ENCODE measurements at regions not wholly inside any gene's neighbourhood (a gene's known extent, or its start where the extent isn't known, plus 50 kb on each side); places are given as distances from the start of the nearest gene placed in this dataset.
"Not testable (repeated sequence)": the region's sequence is repeated elsewhere in the genome, so short reads cannot be mapped to it uniquely, and the experiment has no call there.

DNA sequence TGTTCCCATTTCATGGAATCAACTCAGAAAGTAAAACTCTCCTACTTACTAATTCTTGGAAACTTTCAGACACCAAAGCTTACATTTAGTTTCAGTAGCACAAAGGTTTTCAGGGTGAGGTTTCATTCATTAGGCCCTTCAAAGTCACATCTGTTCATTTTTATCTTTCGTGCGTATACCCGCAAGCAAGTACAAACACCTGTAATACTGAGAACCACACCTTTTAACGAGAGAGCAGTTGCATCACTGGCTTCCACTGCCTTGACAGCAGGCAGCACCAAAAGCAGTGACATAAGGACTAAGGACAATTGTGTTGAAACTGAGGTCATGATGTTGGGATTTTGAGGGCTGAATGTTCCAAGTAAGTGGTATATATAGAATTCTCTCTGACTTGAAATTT, 60.5 kb downstream of the GOLGA6L22 start:
- ATAC-seq; DNase-seq; H3K4me3 ChIP-seq (ENCODE audit: low read length); H3K9me3 Mint-ChIP-seq; H3K36me3 ChIP-seq (ENCODE audit: control insufficient read depth in 2 of 3, insufficient read depth in 3 of 3, low read length in 3 of 3); H3K9me3 ChIP-seq (ENCODE audit: control insufficient read depth in 2 of 3, low read length in 3 of 3); H3K27me3 ChIP-seq (ENCODE audit: control insufficient read depth in 2 of 2, insufficient read depth in 2 of 2, low read length in 2 of 2); H3K4me3 Mint-ChIP-seq; H3K4me1 ChIP-seq (ENCODE audit: control insufficient read depth in 2 of 2, insufficient read depth in 2 of 2, low read length in 2 of 2); H3K27ac Mint-ChIP-seq; CTCF ChIA-PET; POLR2A ChIA-PET; H3K36me3 Mint-ChIP-seq; H3K27me3 Mint-ChIP-seq; intact Hi-C loops (cut with micrococcal nuclease); H3K4me1 Mint-ChIP-seq; H3K27ac ChIP-seq (ENCODE audit: low read depth, low read length): not testable (repeated sequence)

DNA sequence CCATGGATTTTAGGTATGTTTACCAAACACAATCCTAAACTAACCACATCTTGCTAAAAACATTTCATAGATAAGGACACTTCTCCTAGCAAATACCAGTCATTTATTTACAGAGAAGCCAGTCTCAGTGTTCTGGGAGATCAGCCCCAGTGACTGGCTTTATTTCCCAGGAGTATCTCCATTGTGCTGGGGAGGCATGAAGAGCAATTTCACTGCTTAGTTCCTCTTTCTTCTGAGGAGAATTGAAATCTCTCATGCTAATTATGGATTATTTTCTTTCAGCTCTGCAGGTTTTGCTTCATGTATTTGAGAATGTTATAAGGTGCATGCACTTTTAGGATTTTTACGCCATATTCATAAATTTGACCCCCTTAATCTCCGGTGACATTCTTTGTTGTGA, 67.8 kb downstream of the GOLGA6L22 start:
- DNase-seq; H3K9me3 ChIP-seq (ENCODE audit: control insufficient read depth in 2 of 3, low read length in 3 of 3); H3K36me3 Mint-ChIP-seq; H3K4me3 Mint-ChIP-seq; H3K4me1 Mint-ChIP-seq; CTCF ChIA-PET; H3K27me3 Mint-ChIP-seq; ATAC-seq; H3K27ac Mint-ChIP-seq; H3K27me3 ChIP-seq (ENCODE audit: control insufficient read depth in 2 of 2, insufficient read depth in 2 of 2, low read length in 2 of 2); H3K36me3 ChIP-seq (ENCODE audit: control insufficient read depth in 2 of 3, insufficient read depth in 3 of 3, low read length in 3 of 3); H3K27ac ChIP-seq (ENCODE audit: low read depth, low read length); POLR2A ChIA-PET; H3K9me3 Mint-ChIP-seq; H3K4me1 ChIP-seq (ENCODE audit: control insufficient read depth in 2 of 2, insufficient read depth in 2 of 2, low read length in 2 of 2); intact Hi-C loops (cut with micrococcal nuclease); H3K4me3 ChIP-seq (ENCODE audit: low read length): not testable (repeated sequence)

DNA sequence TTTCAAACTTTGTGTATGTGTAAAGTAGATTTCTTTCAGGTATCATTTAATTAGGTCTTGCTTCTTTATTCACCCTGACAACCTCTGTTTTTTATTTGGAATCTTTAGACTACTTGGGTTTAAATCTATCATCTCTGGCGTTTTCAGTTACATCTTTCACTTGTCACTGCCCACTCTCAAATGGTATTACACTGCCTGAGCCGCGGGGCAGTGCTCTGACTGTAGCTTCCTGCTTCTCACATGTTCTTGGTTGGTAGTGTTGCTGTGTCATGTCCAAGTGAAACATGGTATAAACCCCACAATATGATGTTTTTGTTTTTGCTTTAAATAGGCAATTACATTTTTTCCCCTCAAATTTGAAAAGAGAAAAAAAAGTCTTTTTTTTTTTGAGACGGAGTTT, 68.3 kb downstream of the GOLGA6L22 start:
- DNase-seq; H3K4me3 ChIP-seq (ENCODE audit: low read length); H3K27ac ChIP-seq (ENCODE audit: low read depth, low read length); H3K27me3 ChIP-seq (ENCODE audit: control insufficient read depth in 2 of 2, insufficient read depth in 2 of 2, low read length in 2 of 2); H3K4me3 Mint-ChIP-seq; ATAC-seq; H3K27ac Mint-ChIP-seq; H3K9me3 ChIP-seq (ENCODE audit: control insufficient read depth in 2 of 3, low read length in 3 of 3); H3K36me3 Mint-ChIP-seq; H3K9me3 Mint-ChIP-seq; POLR2A ChIA-PET; H3K36me3 ChIP-seq (ENCODE audit: control insufficient read depth in 2 of 3, insufficient read depth in 3 of 3, low read length in 3 of 3); H3K4me1 Mint-ChIP-seq; H3K4me1 ChIP-seq (ENCODE audit: control insufficient read depth in 2 of 2, insufficient read depth in 2 of 2, low read length in 2 of 2); intact Hi-C loops (cut with micrococcal nuclease); CTCF ChIA-PET; H3K27me3 Mint-ChIP-seq: not testable (repeated sequence)

DNA sequence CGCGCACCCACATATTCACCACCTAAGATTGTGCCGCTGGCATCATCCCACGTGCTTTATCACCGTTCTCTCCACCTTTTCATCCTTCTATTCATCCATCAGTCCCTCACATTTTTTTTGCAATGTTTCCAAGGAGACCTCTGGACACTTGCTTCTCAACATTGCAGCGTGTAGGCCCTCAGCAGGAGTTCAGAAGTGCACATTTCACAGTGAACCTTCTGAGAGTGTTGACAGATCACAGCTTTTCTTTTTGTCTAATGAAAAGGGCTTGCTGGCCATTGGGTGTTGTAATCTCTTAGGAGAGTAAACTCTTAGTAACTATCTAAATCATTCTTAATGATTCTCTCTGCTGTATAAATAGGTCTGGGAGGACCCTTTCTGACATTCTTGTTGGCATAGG, 70.5 kb downstream of the GOLGA6L22 start:
- H3K27me3 Mint-ChIP-seq; H3K27ac Mint-ChIP-seq; H3K4me3 Mint-ChIP-seq; H3K9me3 ChIP-seq (ENCODE audit: control insufficient read depth in 2 of 3, low read length in 3 of 3); CTCF ChIA-PET; H3K27ac ChIP-seq (ENCODE audit: low read depth, low read length); intact Hi-C loops (cut with micrococcal nuclease); H3K27me3 ChIP-seq (ENCODE audit: control insufficient read depth in 2 of 2, insufficient read depth in 2 of 2, low read length in 2 of 2); POLR2A ChIA-PET; ATAC-seq; H3K4me1 Mint-ChIP-seq; H3K4me1 ChIP-seq (ENCODE audit: control insufficient read depth in 2 of 2, insufficient read depth in 2 of 2, low read length in 2 of 2); H3K9me3 Mint-ChIP-seq; H3K4me3 ChIP-seq (ENCODE audit: low read length); H3K36me3 ChIP-seq (ENCODE audit: control insufficient read depth in 2 of 3, insufficient read depth in 3 of 3, low read length in 3 of 3); H3K36me3 Mint-ChIP-seq; DNase-seq: not testable (repeated sequence)

DNA sequence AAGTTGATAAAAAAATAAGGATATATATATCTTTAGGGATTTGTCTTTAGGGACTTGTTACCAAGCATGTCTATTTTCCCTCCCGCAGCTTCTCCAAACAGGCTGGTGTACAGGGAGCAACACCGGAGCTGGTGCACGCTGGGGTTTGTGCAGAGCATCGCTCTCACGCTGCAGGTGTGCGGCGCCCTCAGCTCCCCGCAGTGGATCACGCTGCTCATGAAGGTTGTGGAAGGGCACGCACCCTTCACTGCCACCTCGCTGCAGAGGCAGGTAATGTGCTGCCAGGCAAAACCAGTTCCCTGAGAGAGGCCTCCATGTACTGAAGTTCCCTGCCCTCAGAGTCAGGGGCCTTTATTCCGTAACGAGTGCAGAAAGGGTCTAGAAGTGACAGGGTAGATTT, 101.0 kb downstream of the GOLGA6L22 start:
- CTCF ChIA-PET; POLR2A ChIA-PET; H3K36me3 Mint-ChIP-seq; H3K36me3 ChIP-seq (ENCODE audit: control insufficient read depth in 2 of 3, insufficient read depth in 3 of 3, low read length in 3 of 3); ATAC-seq; H3K4me1 ChIP-seq (ENCODE audit: control insufficient read depth in 2 of 2, insufficient read depth in 2 of 2, low read length in 2 of 2); H3K4me3 Mint-ChIP-seq; DNase-seq; H3K9me3 Mint-ChIP-seq; H3K27me3 Mint-ChIP-seq; H3K4me3 ChIP-seq (ENCODE audit: low read length); intact Hi-C loops (cut with micrococcal nuclease); H3K27ac ChIP-seq (ENCODE audit: low read depth, low read length); H3K27me3 ChIP-seq (ENCODE audit: control insufficient read depth in 2 of 2, insufficient read depth in 2 of 2, low read length in 2 of 2); H3K9me3 ChIP-seq (ENCODE audit: control insufficient read depth in 2 of 3, low read length in 3 of 3); H3K4me1 Mint-ChIP-seq; H3K27ac Mint-ChIP-seq: not testable (repeated sequence)

DNA sequence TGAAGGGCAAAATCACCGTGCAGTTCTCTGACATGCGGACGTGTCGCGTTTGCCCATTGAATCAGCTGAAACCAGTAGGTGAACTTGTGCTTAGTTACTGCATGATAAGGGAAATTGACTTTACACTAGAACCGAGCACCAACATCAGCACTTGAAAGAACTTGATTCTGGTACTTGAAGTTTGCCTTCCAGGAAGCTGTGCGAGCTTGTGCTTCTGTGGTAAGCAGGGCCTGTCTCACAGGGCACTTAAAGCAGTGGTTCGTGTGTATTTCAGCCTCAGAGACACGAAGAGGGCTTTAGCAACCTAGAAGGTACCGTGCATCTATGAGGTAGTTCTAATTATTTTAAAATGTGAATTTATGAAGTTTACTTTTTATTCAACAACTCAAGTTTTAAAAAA, 103.0 kb downstream of the GOLGA6L22 start:
- H3K27ac Mint-ChIP-seq; H3K9me3 ChIP-seq (ENCODE audit: control insufficient read depth in 2 of 3, low read length in 3 of 3); ATAC-seq; H3K27ac ChIP-seq (ENCODE audit: low read depth, low read length); H3K36me3 Mint-ChIP-seq; DNase-seq; POLR2A ChIA-PET; CTCF ChIA-PET; H3K27me3 ChIP-seq (ENCODE audit: control insufficient read depth in 2 of 2, insufficient read depth in 2 of 2, low read length in 2 of 2); H3K4me3 ChIP-seq (ENCODE audit: low read length); intact Hi-C loops (cut with micrococcal nuclease); H3K4me1 ChIP-seq (ENCODE audit: control insufficient read depth in 2 of 2, insufficient read depth in 2 of 2, low read length in 2 of 2); H3K36me3 ChIP-seq (ENCODE audit: control insufficient read depth in 2 of 3, insufficient read depth in 3 of 3, low read length in 3 of 3); H3K4me3 Mint-ChIP-seq; H3K9me3 Mint-ChIP-seq; H3K27me3 Mint-ChIP-seq; H3K4me1 Mint-ChIP-seq: not testable (repeated sequence)

DNA sequence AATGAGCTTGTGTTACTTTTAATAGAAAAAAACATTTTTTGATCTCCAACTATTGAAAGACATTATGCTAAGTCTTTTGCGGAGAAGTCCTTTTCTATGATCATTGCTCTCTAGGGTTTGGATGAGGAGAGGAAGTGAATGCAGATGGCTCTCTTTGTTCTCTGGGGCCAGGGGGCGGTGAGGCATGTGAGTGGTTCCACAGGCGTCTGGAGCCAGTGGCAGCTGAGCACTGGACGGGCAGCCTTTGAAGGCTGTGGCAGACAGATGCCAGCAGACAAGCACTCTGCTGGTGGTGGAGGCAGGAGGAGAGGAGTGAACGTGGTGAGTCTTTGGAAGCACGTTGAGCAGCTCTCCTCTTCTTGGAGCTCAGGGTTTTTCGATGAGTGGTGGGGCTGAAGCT, 107.8 kb downstream of the GOLGA6L22 start:
- H3K4me3 Mint-ChIP-seq; ATAC-seq; H3K9me3 ChIP-seq (ENCODE audit: control insufficient read depth in 2 of 3, low read length in 3 of 3); H3K4me1 Mint-ChIP-seq; H3K27ac Mint-ChIP-seq; H3K27me3 ChIP-seq (ENCODE audit: control insufficient read depth in 2 of 2, insufficient read depth in 2 of 2, low read length in 2 of 2); H3K4me3 ChIP-seq (ENCODE audit: low read length); H3K4me1 ChIP-seq (ENCODE audit: control insufficient read depth in 2 of 2, insufficient read depth in 2 of 2, low read length in 2 of 2); DNase-seq; H3K36me3 ChIP-seq (ENCODE audit: control insufficient read depth in 2 of 3, insufficient read depth in 3 of 3, low read length in 3 of 3); intact Hi-C loops (cut with micrococcal nuclease); H3K36me3 Mint-ChIP-seq; H3K27me3 Mint-ChIP-seq; CTCF ChIA-PET; H3K9me3 Mint-ChIP-seq; POLR2A ChIA-PET; H3K27ac ChIP-seq (ENCODE audit: low read depth, low read length): not testable (repeated sequence)

All from naive thymus-derived CD4-positive, alpha-beta T cell (primary cell).